ENCODE measurements at regions not wholly inside any gene's neighbourhood (a gene's known extent, or its start where the extent isn't known, plus 50 kb on each side); places are given as distances from the start of the nearest gene placed in this dataset.

DNA sequence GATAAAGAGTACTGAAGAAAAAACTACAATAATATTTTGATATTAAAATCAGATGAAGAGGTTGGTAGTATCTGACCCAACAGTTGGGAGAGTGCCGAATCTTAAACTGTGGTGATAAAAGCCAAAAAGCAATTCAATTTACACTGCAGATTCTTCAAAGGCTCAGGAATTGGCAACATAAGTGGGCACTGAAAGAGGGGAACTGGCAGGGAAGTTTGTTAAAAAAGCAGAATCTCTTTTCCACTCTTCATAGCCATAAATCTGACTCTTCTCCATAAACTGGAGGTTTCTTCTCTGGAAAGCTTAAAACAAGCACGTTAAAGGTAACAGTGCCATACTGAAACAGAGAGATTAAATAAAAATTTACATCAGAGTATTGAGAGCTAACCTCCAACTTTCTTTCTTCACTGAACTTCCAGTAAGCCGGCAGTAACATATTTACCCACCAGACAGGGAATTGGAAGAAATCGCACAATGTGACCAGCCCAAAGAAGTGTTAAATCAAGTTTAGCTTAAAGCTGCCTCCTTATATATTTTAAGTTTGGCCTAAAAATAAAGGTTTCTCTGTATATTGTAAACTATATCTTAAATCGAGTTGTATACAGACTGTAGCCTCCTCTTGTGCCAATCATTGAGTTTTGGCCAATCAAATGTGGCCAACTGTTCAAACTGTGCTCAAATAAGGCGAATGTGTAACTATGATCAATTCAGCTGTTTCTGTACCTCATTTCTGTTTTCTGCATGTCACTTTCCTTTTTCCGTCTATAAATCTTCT is 358.3 kb downstream of the NXPE2 start:
- peaks cover 12% of the 10 kb centered on the region for H3K9me3 Mint-ChIP-seq (ENCODE audit: low read depth, unreplicated experiment)
- no peak overlapping the region for H3K4me3 Mint-ChIP-seq (ENCODE audit: low read depth, unreplicated experiment)
- no peaks in the 10 kb centered on the region for H3K4me1 Mint-ChIP-seq (ENCODE audit: low read depth, unreplicated experiment)
- CTCF ChIA-PET, result no interaction called here
- TF ChIP-seq, protein P1, sequence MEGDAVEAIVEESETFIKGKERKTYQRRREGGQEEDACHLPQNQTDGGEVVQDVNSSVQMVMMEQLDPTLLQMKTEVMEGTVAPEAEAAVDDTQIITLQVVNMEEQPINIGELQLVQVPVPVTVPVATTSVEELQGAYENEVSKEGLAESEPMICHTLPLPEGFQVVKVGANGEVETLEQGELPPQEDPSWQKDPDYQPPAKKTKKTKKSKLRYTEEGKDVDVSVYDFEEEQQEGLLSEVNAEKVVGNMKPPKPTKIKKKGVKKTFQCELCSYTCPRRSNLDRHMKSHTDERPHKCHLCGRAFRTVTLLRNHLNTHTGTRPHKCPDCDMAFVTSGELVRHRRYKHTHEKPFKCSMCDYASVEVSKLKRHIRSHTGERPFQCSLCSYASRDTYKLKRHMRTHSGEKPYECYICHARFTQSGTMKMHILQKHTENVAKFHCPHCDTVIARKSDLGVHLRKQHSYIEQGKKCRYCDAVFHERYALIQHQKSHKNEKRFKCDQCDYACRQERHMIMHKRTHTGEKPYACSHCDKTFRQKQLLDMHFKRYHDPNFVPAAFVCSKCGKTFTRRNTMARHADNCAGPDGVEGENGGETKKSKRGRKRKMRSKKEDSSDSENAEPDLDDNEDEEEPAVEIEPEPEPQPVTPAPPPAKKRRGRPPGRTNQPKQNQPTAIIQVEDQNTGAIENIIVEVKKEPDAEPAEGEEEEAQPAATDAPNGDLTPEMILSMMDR (IDR thresholded peaks at IDR 0.05; ENCODE audit: unreplicated experiment), result no peak
- intact Hi-C loops (cut with micrococcal nuclease; ENCODE audit: unreplicated experiment), result no loop called here
- BruUV-seq (replicated peaks), result no TSS peak
- no peak for DNase-seq
- no peaks in the 10 kb centered on the region for H3K27me3 Mint-ChIP-seq (ENCODE audit: unreplicated experiment)
- no peak overlapping the region for H3K27ac Mint-ChIP-seq (ENCODE audit: unreplicated experiment)
- no peaks in the 10 kb centered on the region for H3K36me3 Mint-ChIP-seq (ENCODE audit: insufficient read depth, unreplicated experiment)

DNA sequence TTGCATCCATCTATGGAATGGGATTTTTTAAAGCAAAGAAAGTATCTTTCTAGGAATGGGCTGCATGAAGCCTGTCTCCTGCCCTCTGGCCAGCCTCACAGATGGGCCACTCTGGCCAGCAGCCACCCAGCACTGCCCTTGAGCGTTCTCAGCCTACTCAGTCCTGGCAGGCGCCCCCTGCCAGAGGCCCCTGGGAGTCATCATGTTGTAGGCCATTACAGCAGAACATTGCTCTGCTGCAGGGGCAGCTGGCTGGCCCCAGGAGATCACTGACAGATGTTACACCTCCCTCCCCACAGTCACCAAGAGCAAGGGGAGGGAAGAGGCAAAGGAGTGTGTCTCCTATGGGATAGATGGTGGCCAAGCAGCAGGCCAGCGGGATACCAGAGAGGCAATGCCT is 363.7 kb downstream of the NXPE2 start:
- DNase-seq, result no peak
- Mint-ChIP-seq H3K27me3 (ENCODE audit: unreplicated experiment) (no peaks in the 10 kb centered on the region), H3K4me3 (ENCODE audit: low read depth, unreplicated experiment) (no peak overlapping the region), H3K36me3 (ENCODE audit: insufficient read depth, unreplicated experiment) (no peaks in the 10 kb centered on the region), H3K27ac (ENCODE audit: unreplicated experiment) (no peak overlapping the region), H3K4me1 (ENCODE audit: low read depth, unreplicated experiment) (no peaks in the 10 kb centered on the region), H3K9me3 (ENCODE audit: low read depth, unreplicated experiment) (peaks cover 8% of the 10 kb centered on the region)
- intact Hi-C loops (cut with micrococcal nuclease; ENCODE audit: unreplicated experiment), result no loop called here
- BruUV-seq (replicated peaks), result no TSS peak
- TF ChIP-seq, protein P1 (IDR thresholded peaks at IDR 0.05; ENCODE audit: unreplicated experiment), result no peak
- CTCF ChIA-PET, result no interaction called here

DNA sequence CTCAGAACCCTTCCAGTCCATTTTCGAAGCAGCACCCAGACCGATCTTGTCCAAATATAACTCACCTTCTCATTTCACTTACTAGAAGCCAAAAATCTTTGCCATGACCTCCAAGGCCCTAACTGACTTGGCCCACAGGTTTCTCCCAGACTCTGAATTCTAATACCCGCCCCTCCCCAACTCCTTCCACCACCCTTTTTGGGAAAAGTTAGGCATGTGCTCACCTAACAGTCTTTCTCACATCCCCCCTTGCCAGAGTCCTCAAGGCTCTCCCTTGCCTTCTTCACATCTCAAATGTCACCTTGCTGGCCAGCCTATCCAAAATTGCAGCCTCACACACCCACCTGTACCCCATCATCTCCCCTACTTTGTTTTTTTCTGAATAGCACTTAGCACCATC is 369.3 kb downstream of the NXPE2 start:
- Mint-ChIP-seq H3K9me3 (ENCODE audit: low read depth, unreplicated experiment) (peaks cover 14% of the 10 kb centered on the region), H3K4me1 (ENCODE audit: low read depth, unreplicated experiment) (no peaks in the 10 kb centered on the region), H3K27ac (ENCODE audit: unreplicated experiment) (no peak overlapping the region), H3K4me3 (ENCODE audit: low read depth, unreplicated experiment) (no peak overlapping the region), H3K36me3 (ENCODE audit: insufficient read depth, unreplicated experiment) (no peaks in the 10 kb centered on the region), H3K27me3 (ENCODE audit: unreplicated experiment) (no peaks in the 10 kb centered on the region)
- CTCF ChIA-PET, result no interaction called here
- TF ChIP-seq, protein P1 (IDR thresholded peaks at IDR 0.05; ENCODE audit: unreplicated experiment), result no peak
- intact Hi-C loops (cut with micrococcal nuclease; ENCODE audit: unreplicated experiment), result no loop called here
- BruUV-seq (replicated peaks), result no TSS peak
- no peak for DNase-seq

- H3K36me3 Mint-ChIP-seq (ENCODE audit: insufficient read depth, unreplicated experiment), result no peaks in the 10 kb centered on the region
- H3K4me3 Mint-ChIP-seq (ENCODE audit: low read depth, unreplicated experiment), result no peak overlapping the region
- intact Hi-C loops (cut with micrococcal nuclease; ENCODE audit: unreplicated experiment), result no loop called here
- TF ChIP-seq, protein P1 (IDR thresholded peaks at IDR 0.05; ENCODE audit: unreplicated experiment), result no peak
- DNase-seq, result no peak
- no peak overlapping the region for H3K27ac Mint-ChIP-seq (ENCODE audit: unreplicated experiment)
- BruUV-seq (replicated peaks), result no TSS peak
- H3K4me1 Mint-ChIP-seq (ENCODE audit: low read depth, unreplicated experiment), result no peaks in the 10 kb centered on the region
- H3K9me3 Mint-ChIP-seq (ENCODE audit: low read depth, unreplicated experiment), result peaks cover 18% of the 10 kb centered on the region
- no peaks in the 10 kb centered on the region for H3K27me3 Mint-ChIP-seq (ENCODE audit: unreplicated experiment)
- CTCF ChIA-PET, result no interaction called here
Measured at GRCh38 chr11:115049796-115050195, 371.5 kb downstream of the NXPE2 start.
